GM19467 (cell line): ENCODE measurements at regions not wholly inside any gene's neighbourhood (a gene's known extent, or its start where the extent isn't known, plus 50 kb on each side); places are given as distances from the start of the nearest gene placed in this dataset.

Experiments used
- ATAC-seq: cut with Tn5 transposase; IDR thresholded peaks from one replicate; pipeline ENCODE4 v1.9.1; 2021; ENCODE audit warnings: mild to moderate bottlenecking, moderate library complexity; ENCODE audit not compliant: unreplicated experiment

- no peak for ATAC-seq
Observed at GRCh38 chr2:120598416-120598815, 137.3 kb upstream of the GLI2 start.

- no peak for ATAC-seq
Observed at GRCh38 chr2:120599072-120599471, 136.6 kb upstream of the GLI2 start.

GRCh38 chr2:120599656-120600055 lies 136.0 kb upstream of the GLI2 start:
- no peak for ATAC-seq

- ATAC-seq = no peak
Observed at GRCh38 chr2:120600335-120600734, 135.3 kb upstream of the GLI2 start.

GRCh38 chr2:120600786-120601185 lies 134.9 kb upstream of the GLI2 start:
- ATAC-seq = no peak

GRCh38 chr2:120601566-120601965 lies 134.1 kb upstream of the GLI2 start:
- no peak for ATAC-seq

- no peak for ATAC-seq
Observed at GRCh38 chr2:120602251-120602650, 133.4 kb upstream of the GLI2 start.

GRCh38 chr2:120604767-120605166 lies 130.9 kb upstream of the GLI2 start:
- no peak for ATAC-seq

- ATAC-seq = no peak
Observed at GRCh38 chr2:120605231-120605935, 130.3 kb upstream of the GLI2 start.

- no peak for ATAC-seq
Observed at GRCh38 chr2:120606280-120606679, 129.4 kb upstream of the GLI2 start.

GRCh38 chr2:120606931-120607330 lies 128.7 kb upstream of the GLI2 start:
- ATAC-seq = no peak

- ATAC-seq = no peak
Observed at GRCh38 chr2:120607506-120607905, 128.2 kb upstream of the GLI2 start.

- no peak for ATAC-seq
Observed at GRCh38 chr2:120607996-120608395, 127.7 kb upstream of the GLI2 start.

- no peak for ATAC-seq
Observed at GRCh38 chr2:120609826-120610395, 125.8 kb upstream of the GLI2 start.

GRCh38 chr2:120611016-120611415 lies 124.7 kb upstream of the GLI2 start:
- ATAC-seq = no peak

GRCh38 chr2:120611961-120612360 lies 123.7 kb upstream of the GLI2 start:
- ATAC-seq = no peak

- no peak for ATAC-seq
Observed at GRCh38 chr2:120612471-120612870, 123.2 kb upstream of the GLI2 start.

- ATAC-seq = no peak
Observed at GRCh38 chr2:120612931-120613330, 122.7 kb upstream of the GLI2 start.

- ATAC-seq = no peak
Observed at GRCh38 chr2:120613742-120614571, 121.7 kb upstream of the GLI2 start.

- no peak for ATAC-seq
Observed at GRCh38 chr2:120614901-120615300, 120.8 kb upstream of the GLI2 start.

GRCh38 chr2:120616261-120616660 lies 119.4 kb upstream of the GLI2 start:
- no peak for ATAC-seq

- ATAC-seq = no peak
Observed at GRCh38 chr2:120617055-120617454, 118.6 kb upstream of the GLI2 start.
